Hepatocyte (in vitro differentiated cells): ENCODE measurements at regions not wholly inside any gene's neighbourhood (a gene's known extent, or its start where the extent isn't known, plus 50 kb on each side); places are given as distances from the start of the nearest gene placed in this dataset.

ENCODE experiments used
- EZH2phosphoT487 ChIP-seq: fragments of 200-600 bp; sonication (generic); IDR thresholded peaks from one replicate; pipeline ENCODE4 v1.6.1; 2018; ENCODE audit warnings: antibody characterized with exemption, mild to moderate bottlenecking, low read depth, moderate library complexity; ENCODE audit not compliant: unreplicated experiment, severe bottlenecking
- TF ChIP-seq, protein P1 (sequence below): fragments of 200-600 bp; sonication (generic); IDR thresholded peaks from 2 replicates; pipeline ENCODE4 v1.5.1; 2016; ENCODE audit warnings: antibody characterized with exemption, mild to moderate bottlenecking; ENCODE audit not compliant: poor library complexity

DNA sequence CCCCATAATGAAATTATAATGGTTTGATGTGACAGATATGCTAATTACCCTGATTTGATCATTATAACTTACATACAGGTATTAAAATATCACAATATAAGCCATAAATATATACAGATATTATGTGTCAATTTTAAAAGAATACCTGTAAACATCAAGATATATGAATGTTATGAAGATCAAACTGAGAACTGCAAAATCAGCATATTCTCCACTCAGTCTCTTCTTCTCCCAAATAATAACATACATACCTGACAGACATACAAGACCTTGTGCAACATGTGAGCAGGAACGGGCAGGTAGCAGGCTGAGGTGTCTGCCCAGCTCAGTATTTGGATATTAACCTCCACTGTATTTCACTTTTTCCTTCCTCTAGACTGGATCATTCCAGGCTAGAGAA, 547.2 kb downstream of the UQCRFS1 start:
- TF ChIP-seq, protein P1, sequence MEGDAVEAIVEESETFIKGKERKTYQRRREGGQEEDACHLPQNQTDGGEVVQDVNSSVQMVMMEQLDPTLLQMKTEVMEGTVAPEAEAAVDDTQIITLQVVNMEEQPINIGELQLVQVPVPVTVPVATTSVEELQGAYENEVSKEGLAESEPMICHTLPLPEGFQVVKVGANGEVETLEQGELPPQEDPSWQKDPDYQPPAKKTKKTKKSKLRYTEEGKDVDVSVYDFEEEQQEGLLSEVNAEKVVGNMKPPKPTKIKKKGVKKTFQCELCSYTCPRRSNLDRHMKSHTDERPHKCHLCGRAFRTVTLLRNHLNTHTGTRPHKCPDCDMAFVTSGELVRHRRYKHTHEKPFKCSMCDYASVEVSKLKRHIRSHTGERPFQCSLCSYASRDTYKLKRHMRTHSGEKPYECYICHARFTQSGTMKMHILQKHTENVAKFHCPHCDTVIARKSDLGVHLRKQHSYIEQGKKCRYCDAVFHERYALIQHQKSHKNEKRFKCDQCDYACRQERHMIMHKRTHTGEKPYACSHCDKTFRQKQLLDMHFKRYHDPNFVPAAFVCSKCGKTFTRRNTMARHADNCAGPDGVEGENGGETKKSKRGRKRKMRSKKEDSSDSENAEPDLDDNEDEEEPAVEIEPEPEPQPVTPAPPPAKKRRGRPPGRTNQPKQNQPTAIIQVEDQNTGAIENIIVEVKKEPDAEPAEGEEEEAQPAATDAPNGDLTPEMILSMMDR: no peak
- TF ChIP-seq EZH2phosphoT487: no peak
